ENCODE measurements at regions not wholly inside any gene's neighbourhood (a gene's known extent, or its start where the extent isn't known, plus 50 kb on each side); places are given as distances from the start of the nearest gene placed in this dataset.

GRCh38 chr2:128788636-128789220, 470.1 kb upstream of the HS6ST1 start:
- DNase-seq (ENCODE audit: low read depth in 3 of 3): no peak

GRCh38 chr2:128789221-128789620, 470.6 kb upstream of the HS6ST1 start:
- DNase-seq (ENCODE audit: low read depth in 3 of 3): no peak

GRCh38 chr2:128789776-128790455, 471.2 kb upstream of the HS6ST1 start:
- DNase-seq (ENCODE audit: low read depth in 3 of 3): no peak

GRCh38 chr2:128790541-128791001, 471.9 kb upstream of the HS6ST1 start:
- DNase-seq (ENCODE audit: low read depth in 3 of 3): no peak

- DNase-seq (ENCODE audit: low read depth in 3 of 3): no peak
These were observed 472.7 kb upstream of the HS6ST1 start for GRCh38 chr2:128791120-128791984.

GRCh38 chr2:128791985-128792320, 473.3 kb upstream of the HS6ST1 start:
- DNase-seq (ENCODE audit: low read depth in 3 of 3): no peak

GRCh38 chr2:128792476-128793054, 473.9 kb upstream of the HS6ST1 start:
- no peak for DNase-seq (ENCODE audit: low read depth in 3 of 3)

GRCh38 chr2:128793404-128793803, 474.7 kb upstream of the HS6ST1 start:
- DNase-seq (ENCODE audit: low read depth in 3 of 3): no peak

- no peak for DNase-seq (ENCODE audit: low read depth in 3 of 3)
These were observed 475.6 kb upstream of the HS6ST1 start for GRCh38 chr2:128794285-128794684.

GRCh38 chr2:128796321-128796720, 477.7 kb upstream of the HS6ST1 start:
- no peak for DNase-seq (ENCODE audit: low read depth in 3 of 3)

GRCh38 chr2:128797092-128797491, 478.4 kb upstream of the HS6ST1 start:
- DNase-seq (ENCODE audit: low read depth in 3 of 3): no peak

- no peak for DNase-seq (ENCODE audit: low read depth in 3 of 3)
These were observed 478.9 kb upstream of the HS6ST1 start for GRCh38 chr2:128797533-128797932.

- no peak for DNase-seq (ENCODE audit: low read depth in 3 of 3)
These were observed 479.3 kb upstream of the HS6ST1 start for GRCh38 chr2:128797937-128798336.

- no peak for DNase-seq (ENCODE audit: low read depth in 3 of 3)
These were observed 480.0 kb upstream of the HS6ST1 start for GRCh38 chr2:128798502-128799283.

- DNase-seq (ENCODE audit: low read depth in 3 of 3): no peak
These were observed 480.6 kb upstream of the HS6ST1 start for GRCh38 chr2:128799284-128799552.

GRCh38 chr2:128799730-128800129, 481.1 kb upstream of the HS6ST1 start:
- DNase-seq (ENCODE audit: low read depth in 3 of 3): no peak

GRCh38 chr2:128801576-128801975, 482.9 kb upstream of the HS6ST1 start:
- no peak for DNase-seq (ENCODE audit: low read depth in 3 of 3)

- DNase-seq (ENCODE audit: low read depth in 3 of 3): no peak
These were observed 484.6 kb upstream of the HS6ST1 start for GRCh38 chr2:128803222-128803621.

- no peak for DNase-seq (ENCODE audit: low read depth in 3 of 3)
These were observed 486.6 kb upstream of the HS6ST1 start for GRCh38 chr2:128805237-128805636.

GRCh38 chr2:128805918-128806317, 487.2 kb upstream of the HS6ST1 start:
- no peak for DNase-seq (ENCODE audit: low read depth in 3 of 3)

GRCh38 chr2:128807317-128807716, 488.6 kb upstream of the HS6ST1 start:
- DNase-seq (ENCODE audit: low read depth in 3 of 3): no peak
